ENCODE measurements at regions not wholly inside any gene's neighbourhood (a gene's known extent, or its start where the extent isn't known, plus 50 kb on each side); places are given as distances from the start of the nearest gene placed in this dataset.

DNA sequence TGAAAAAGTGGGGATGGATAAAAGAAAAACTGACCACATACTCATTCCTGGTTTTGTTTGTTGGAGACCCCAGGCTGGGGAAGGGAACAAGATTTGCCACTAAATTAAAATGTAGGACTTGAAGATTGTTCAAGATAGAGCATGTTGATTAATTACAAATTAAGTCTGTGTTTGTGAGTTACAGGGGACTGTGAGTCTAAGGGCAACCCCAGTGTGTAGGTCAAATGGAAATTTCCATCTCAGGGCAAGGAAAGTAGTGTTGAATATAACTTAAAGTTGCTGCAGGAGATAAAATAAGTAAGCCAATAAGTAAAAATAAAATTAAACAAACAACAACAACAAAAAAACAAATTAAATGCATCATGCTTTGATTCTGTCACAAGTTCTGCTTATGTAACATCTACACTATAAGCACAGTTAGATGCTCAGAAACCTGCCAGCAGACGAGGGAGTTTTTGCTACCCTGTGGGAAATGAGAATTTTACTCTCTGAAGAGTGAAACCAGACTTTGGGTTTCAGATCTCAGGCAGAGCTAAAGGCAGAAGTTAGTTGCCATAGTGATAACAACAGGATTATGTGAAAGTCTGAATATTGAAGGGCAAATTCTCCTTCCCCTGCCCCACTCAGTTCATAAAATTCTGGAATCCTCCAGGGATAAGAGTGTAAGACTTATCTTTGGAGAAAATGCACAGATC lies 352.3 kb downstream of the GRXCR1 start:
- no peak for DNase-seq

DNA sequence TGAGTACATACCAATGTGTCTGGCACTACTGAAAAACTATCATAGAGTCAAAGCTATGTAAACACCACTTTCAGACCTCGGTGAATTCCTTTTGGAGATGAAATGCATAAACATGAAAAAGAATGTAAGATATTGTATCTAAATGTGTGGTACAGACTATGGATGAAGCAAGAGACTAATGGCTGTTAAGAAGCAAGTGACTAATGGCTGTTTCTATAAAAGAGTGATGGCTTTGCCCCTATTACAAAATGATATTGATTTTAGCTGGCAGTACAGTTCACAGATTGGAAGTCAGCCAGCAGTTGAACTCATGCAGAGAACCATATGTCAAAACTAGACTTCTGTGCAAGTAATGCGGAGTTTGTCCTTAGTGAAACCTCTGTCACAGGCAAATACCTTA lies 359.3 kb downstream of the GRXCR1 start:
- DNase-seq, result no peak

DNA sequence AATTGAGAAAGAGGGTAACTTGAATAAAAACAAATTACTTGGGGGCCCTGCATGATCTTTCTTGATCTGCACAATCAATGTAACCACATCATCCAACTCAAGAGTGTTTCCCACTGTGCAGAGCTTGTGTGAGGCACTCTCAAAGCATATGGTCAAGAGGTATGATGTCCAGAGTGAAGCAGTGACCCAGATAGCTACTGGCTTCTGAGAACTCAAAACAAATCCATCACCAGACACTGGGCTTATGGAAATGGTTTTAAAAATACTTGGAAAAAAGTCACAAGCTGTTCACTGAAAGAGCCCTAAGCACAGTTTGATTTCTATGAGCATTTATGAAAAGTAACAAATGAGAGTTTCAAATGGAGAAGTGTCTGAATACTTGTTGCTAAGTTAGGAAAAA lies 361.0 kb downstream of the GRXCR1 start:
- no peak for DNase-seq

DNA sequence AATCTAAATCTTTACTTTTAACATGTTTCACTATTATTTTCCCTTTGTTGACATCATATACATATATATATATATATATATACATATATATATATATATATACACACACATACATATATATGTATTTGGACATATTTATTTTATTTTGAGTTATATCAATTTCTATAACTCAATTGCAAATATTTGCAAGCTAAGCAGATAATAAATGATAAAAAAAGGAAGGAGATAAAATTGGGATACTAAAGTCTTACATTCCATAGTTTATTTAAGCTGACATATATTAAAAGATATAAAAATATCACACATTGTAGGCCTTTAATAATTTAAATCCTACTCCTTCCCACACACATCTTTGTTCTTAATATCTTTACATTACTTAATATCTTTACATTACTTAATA lies 372.2 kb downstream of the GRXCR1 start:
- no peak for DNase-seq

DNA sequence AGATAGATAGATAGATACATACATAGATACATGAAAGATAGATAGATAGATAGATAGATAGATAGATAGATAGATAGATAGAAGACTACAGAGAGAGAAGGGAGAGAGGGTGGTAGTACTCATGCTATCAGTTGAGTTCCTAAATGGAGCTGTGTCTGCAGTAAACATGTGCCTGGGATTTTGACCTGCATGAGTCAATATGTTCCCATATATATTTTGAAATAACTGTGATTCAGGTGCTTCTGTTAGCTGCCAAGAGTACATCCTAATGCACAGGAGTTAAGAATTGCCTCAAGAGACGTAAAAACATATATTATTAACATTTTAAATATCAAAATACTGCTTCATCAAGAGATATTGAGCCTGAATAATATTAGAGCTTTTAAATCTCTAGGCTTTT lies 379.4 kb downstream of the GRXCR1 start:
- DNase-seq, result no peak

DNA sequence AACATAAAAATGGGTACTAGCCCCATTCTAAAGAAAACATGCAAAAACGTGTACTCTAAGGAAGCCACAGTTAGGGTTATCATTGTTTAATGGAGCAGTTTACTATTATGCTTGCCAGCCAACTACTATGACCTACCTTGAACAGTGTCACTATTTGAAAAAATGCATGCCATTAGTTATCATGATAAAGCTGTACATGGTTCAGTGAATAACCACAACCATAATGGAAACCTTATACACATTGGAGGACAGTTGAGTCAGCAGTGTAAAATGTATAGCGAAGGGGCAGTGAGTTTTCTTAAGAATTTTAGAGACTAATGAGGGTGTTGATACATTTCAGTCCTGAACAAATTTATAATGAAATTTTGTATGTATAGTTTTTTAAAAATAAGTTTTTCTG lies 381.9 kb downstream of the GRXCR1 start:
- no peak for DNase-seq

DNA sequence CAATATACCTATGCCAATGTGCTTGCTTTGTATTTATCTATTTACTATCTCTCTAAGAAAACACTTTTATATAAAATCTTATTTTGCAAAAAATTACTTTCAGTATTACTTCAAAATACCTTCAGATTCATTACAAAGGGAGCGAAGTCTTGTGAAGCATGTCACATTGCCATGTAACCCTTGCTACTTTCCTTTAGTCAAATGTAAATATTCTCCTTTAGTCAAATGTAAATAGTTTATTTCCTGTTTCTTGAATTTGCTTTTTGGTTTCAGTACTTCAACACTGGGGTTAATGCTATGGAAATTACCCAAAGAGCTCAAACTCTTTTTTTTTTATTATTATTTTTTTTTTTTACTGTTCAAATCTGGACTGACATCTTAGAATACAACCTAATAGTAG lies 383.3 kb downstream of the GRXCR1 start:
- DNase-seq, result no peak

DNA sequence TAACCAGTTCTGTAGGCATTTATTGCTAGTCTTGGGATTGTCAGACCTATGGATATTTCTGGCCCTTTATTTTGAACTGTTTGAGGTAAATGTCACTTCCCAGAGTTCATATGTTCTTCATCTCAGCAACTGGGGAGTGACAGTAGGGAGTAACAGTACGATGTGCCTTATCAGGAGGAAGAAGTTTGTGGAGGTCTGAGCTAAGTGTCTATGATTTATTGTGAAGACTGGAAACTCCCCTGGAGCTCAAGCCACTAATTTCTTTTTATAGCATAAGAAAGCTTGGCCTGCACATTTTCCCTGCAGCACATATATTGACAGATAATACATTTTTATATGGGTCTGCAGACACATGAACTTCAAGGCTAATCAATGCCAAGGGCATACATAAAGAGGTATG lies 383.8 kb downstream of the GRXCR1 start:
- no peak for DNase-seq

DNA sequence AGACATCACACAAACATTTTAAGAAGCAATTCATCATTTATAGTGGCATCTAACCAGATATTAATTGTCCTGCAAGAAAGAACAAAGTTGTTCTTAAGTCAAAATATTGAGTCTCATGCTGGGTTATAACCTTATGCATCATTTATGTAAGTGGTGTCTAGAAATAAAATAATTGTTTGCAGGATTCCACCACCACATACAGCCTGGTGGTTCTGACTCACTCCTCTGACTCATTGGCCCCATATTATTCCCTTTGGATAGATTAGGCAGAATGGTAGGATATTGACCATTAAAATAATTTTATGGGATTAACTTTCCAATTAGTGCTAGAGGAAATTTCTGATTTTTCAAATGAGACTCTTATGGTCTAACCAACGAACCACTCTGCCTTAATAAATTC lies 384.5 kb downstream of the GRXCR1 start:
- DNase-seq, result no peak

DNA sequence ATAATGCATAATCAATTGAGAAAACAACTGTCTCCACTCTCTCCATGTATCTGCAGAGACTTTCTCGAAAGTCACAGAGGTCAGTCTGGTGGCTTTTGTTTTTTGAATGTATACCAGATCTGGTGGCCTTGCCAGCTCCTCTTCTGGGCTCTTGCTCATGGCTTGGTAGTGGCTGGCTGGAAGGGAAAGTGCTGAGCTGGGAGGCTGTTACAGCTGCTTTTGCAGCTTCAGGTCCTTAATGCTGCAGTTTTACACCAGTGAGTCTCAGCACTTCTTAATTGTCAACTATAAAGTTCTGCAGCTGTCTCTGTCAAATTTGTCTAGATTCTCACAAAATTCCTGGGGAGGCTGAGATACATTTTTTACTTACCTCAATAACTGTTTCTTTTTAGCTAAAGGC lies 390.0 kb downstream of the GRXCR1 start:
- no peak for DNase-seq

DNA sequence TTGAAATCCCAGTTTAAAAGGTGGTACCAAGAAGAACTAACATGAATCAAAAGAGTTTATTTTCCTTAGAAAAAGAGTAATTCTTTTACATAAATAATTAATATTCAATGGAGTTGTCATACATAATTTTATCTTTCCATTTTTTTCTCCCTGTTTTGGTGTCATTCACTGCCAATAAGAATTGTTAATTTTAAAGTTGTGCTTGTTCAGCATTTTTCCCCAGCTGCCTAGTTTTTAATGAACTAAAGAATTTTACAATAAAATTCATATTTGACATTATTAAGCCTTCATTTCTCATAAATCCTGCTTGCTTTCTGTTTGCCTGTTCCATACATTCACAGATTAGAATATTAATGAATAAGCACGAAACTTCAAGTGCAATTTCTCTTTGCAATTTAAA lies 393.6 kb downstream of the GRXCR1 start:
- DNase-seq, result no peak

DNA sequence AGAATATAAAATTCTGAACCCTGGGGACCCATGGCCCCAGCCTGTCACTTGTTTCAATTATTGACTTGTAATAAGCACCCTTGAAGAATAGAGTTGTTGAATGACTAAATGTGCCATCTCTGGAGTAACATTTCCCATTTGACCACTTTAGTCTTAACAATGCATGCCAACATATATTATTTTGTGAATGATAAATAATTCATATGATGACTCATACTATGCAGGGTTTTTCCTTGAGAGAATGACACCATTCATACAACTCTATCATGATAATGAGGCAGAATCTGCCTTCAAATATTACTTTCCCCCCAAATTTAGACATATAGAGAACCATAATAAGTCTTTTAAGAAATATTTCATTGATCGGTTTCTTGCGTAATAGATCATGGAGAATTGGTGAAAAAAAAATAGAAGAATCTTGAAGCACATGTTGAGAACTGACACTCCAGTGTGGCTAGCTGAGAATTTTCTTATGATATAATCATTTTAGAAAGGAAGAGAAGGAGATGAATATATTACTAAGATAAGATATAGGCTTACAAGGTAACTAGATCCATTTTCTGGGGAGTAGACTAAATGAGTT lies 404.5 kb downstream of the GRXCR1 start:
- DNase-seq, result no peak

DNA sequence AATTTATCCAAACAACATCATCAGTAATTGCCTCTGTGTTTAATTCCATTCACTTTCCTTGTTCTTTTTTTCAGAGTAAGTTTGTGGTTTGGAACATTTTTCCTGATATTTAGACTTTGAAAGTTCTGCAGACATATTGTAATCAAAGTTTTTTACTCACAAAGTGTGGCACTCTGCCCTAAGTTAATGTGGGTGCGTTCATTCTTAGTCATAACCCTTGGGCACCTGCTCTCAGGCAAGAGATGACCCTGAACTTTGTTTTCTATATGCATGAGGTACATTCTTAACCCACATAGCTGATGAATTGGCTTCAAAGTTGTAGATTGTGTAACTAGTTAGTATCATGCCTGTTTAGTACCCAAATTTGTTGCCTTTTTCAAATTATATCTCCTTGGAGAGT lies 424.3 kb downstream of the GRXCR1 start:
- DNase-seq, result no peak

DNA sequence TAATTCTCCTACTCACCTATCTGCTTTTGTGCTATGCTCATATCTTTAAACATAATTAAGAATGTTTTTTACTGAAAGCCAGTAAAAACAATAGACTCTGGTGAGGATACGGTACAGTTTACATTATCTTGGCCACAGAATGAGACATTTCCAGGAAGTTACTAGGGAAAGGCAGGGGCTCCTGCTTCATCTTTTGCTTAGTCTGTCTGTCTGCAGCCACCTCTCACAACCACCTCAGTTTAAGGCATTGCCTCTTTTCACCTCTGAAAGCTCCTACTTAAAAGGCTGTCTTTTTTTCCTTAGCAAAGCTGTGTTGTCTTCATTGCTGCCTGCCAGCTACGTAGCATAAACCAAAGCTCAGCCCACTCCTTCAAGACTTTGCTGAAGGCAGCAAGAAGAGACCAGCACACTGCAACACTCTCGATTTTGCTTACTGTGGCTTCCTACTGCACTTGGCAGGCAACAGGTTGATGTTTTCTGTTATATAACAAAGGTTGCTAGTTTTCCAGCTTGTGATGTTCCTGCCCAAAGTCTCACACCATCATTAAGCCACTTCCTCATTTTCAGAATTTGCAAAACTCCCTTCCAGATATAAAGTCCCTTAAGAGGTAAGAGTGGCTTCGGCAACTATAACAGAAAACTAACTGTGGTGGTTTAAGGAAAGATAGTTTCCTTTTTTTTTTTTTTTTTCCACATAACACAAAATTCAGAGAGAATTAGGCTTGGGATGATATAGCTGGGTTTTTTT lies 432.9 kb downstream of the GRXCR1 start:
- DNase-seq, result no peak

DNA sequence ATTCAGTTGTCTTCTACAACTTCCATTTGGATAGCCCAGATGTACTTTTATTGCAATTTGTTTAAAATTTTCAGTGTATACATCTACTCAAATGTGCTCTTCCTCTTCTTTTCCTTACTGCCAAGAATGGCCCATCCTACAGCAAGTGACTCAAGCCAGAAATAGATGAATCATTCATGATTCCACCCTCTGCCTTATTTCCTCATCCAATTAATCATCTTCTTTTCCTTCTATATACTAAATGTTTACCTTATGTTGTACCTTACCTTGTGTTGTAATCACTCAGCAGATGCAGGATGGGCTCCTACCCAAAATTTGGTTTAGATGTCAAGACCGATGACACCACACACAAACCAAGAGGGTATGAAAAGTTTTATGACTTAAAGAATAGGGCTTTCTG lies 437.8 kb downstream of the GRXCR1 start:
- no peak for DNase-seq

DNA sequence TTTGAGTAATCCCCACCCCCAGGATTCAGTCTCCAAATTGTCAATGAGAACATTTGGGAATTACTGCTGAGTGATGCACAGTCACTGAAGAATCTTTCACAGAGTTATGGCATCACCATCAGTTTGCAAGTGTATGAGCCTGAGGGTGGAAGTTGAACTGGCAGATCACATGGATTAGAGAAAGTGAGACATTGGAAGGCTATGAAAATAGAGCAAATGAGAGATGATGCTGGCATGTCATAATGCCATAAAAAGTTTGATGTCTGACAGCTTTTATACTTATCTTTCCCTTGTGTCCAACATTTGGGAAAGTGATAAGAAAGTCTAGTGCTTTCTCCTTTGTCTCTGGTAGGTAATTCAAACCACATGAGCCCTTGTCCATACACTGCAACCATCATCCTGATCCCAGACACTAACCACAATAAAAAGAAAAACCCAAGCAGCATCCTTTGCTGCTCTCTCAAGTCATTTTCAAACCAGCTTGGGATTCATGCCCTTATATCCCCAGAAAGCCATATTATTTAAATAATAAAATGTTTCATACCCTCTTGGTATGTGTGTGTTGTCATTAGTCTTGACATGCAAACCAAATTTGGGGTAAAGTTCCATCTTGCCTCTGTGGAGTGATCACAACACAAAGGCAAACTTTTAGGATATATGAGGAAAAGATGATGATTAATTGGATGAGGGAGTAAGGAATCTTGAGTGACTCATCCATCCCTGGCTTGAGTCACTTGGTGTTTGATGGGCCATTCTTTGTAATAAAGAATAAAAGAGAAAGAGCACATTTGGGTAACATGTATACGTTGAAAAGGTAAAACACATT lies 438.9 kb downstream of the GRXCR1 start:
- DNase-seq, result no peak

DNA sequence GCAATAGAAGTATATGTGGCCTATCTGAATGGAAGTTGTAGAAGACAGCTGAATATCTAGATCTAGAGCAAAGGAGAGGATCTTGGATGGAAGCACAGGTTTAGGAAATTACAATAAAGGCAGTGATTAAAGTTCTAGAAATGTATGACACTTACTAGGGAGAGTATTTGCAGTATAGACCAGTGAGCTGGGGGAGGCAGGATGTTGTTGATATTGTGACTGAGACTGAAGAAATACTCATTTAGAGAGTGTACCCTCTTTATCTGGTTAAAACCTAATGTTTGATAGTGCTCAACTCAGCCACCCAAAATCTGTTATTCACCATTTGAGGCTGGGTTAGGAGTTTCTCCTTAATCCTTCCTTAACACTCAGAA lies 439.5 kb downstream of the GRXCR1 start:
- no peak for DNase-seq

DNA sequence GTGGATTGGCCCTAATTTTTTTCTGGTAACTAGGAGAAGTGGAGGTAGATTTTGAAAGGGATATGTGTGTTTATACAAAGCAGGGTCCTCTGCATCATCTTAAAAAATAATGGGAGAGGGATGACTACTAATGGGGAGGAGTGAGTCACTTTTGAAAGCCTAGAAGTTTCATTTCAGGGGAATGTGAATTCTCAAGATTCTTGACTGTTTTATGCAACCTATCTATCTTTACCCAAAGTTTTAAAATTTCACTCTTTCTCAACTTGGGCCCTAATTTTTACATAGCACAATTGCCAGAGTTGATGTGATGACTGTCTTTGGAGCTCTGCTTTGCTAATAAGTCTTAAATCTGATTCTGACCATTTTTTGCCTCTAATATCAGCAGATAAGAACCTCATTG lies 445.2 kb downstream of the GRXCR1 start:
- no peak for DNase-seq

DNA sequence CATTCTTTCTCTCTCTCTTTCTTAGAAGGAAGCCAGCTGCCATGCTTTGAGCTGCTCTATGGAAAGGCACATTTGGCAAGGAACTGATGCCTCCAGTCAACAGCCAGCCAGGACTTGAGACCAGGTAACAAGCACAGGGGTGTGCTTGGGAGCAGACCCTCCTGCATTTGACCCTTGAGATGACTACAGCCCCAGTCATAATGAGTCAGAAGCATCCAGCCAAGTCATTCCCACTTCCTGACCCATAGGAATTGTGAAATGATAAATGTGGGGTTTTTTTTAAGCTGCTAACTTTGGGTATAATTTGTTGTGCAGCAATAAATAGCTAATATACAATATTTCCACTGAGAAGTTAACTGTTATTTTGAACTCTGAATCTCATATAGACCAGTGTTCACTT lies 446.9 kb downstream of the GRXCR1 start:
- no peak for DNase-seq

DNA sequence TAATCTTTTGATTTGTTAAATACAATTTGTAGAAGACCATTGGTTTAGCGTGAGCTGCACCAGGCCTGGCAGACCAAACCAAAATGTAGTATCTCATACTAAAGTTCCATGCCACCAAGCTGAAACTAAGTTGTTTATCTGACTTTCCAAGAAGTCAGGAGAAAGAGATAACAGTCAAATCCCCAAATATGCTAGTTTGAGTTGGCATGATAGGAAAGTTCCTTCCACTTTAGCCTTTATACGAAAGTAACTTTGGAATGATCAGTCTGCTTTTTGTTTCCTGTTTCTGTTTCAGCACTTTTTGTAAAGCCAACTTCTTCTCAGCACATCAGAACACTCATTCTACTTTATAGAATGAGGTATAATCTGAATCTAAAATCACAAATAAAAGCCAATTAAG lies 449.2 kb downstream of the GRXCR1 start:
- DNase-seq, result no peak

DNA sequence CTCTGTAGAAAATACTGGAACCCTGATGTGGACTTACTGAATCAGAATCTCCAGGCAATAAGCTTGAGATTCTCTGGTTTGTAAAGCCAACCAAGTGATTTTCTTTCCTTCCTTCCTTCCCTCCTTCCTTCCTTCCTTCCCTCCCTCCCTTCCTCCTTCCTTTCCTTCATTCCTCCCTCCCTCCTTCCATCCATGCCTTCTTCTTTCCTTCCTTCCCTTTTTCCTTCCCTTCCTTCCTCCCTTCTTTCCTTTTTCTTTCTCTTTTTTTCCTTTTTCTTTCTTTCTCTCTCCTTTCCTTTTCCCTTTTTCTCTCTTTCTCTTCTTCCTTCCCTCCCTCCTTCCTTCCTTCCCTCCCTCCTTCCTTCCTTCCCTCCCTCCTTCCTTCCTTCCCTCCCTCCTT lies 450.8 kb downstream of the GRXCR1 start:
- no peak for DNase-seq

DNA sequence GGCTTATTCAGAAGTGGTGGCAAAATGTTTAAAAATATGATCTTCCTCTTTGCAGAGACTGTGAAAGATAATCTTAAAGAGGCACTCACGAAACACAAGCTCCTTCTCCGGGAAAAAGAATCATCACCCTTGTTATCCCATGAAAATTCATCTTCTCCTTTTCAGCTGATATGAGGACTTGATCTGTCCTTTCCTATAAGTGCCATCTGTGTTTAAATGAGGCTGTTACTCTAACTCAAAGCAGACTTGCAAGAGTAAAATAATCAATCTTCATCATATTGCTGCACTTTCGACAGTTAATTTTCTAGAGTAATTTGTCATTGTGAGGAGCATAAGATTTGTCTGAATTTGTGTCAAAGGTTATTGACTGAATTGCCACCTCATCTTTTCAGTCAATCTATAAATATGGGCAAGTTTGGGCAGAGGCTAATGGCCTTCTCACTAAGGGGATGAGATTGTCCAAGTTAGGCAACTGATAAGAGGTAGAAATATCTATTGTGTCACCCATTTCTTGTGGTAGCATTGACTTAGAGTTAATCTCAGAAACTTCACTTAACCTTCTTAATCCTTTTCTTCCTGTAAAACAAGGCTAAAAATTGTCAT lies 452.9 kb downstream of the GRXCR1 start:
- no peak for DNase-seq

DNA sequence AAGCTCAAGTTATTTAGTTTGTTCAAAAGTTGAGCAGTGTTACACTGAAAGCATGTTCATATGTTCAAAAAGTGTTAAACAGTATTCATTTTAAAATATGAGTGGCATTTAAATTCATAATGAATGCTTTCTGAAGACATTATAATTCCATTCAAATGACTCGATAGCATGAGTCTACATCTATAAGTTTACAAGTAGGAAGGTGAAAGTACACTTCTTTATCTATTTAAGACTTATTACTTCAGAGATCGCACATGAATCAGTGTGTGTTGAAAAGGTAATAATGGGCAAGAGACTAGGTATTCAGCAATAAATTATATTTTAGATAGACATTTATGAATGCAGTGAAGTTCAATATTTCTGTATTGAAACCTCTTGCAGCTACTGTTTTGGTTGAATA lies 456.1 kb downstream of the GRXCR1 start:
- DNase-seq, result no peak
